GM23338 (cell line): ENCODE measurements at regions not wholly inside any gene's neighbourhood (a gene's known extent, or its start where the extent isn't known, plus 50 kb on each side); places are given as distances from the start of the nearest gene placed in this dataset.

ENCODE experiments used
- ATAC-seq: fragments of 200-7000 bp; cut with Tn5 transposase; 3 replicates; pipeline ENCODE4 v1.9.1; 2020
- DNase-seq: peaks from one replicate; pipeline ENCODE4 v3.0.0-alpha.2; 2015; ENCODE audit warnings: low spot score
- H2AFZ ChIP-seq: fragments of 200-600 bp; sonication (generic); 2 replicates; pipeline ENCODE4 v1.8.0; 2016; ENCODE audit warnings: antibody characterized with exemption, mild to moderate bottlenecking, moderate library complexity
- H3F3A ChIP-seq: fragments of 200-600 bp; sonication (generic); replicated peaks from 2 replicates; pipeline ENCODE4 v1.8.0; 2017; ENCODE audit warnings: antibody characterized with exemption, mixed run types, low read depth
- H3K27ac ChIP-seq: fragments of 200-600 bp; sonication (generic); 2 replicates; pipeline ENCODE4 v1.6.1; 2016; ENCODE audit warnings: low read depth
- H3K27me3 ChIP-seq: fragments of 200-600 bp; sonication (generic); 2 replicates; pipeline ENCODE4 v1.8.0; 2016; ENCODE audit warnings: mild to moderate bottlenecking, mixed run types, moderate library complexity; ENCODE audit not compliant: insufficient read depth
- H3K36me3 ChIP-seq: fragments of 200-600 bp; sonication (generic); 2 replicates; pipeline ENCODE4 v1.8.0; 2016; ENCODE audit warnings: mild to moderate bottlenecking; ENCODE audit not compliant: insufficient read depth
- H3K4me1 ChIP-seq: fragments of 200-600 bp; sonication (generic); 2 replicates; pipeline ENCODE4 v1.8.0; 2016; ENCODE audit warnings: mild to moderate bottlenecking, moderate library complexity; ENCODE audit not compliant: insufficient read depth
- H3K4me2 ChIP-seq: fragments of 200-600 bp; sonication (generic); 2 replicates; pipeline ENCODE4 v1.7.1; 2017; ENCODE audit warnings: mixed run types
- H3K4me3 ChIP-seq: fragments of 200-600 bp; sonication (generic); 2 replicates; pipeline ENCODE4 v1.6.1; 2016; ENCODE audit warnings: mixed run types
- H3K79me2 ChIP-seq: fragments of 200-600 bp; sonication (generic); replicated peaks from 2 replicates; pipeline ENCODE4 v1.8.0; 2017; ENCODE audit warnings: mild to moderate bottlenecking; ENCODE audit not compliant: insufficient read depth
- H3K9me2 ChIP-seq: fragments of 200-600 bp; sonication (generic); 2 replicates; pipeline ENCODE4 v1.8.0; 2017; ENCODE audit not compliant: insufficient read depth
- H4K20me1 ChIP-seq: fragments of 200-600 bp; sonication (generic); replicated peaks from 2 replicates; pipeline ENCODE4 v1.8.0; 2017; ENCODE audit warnings: mild to moderate bottlenecking; ENCODE audit not compliant: insufficient read depth
- H3K27ac Mint-ChIP-seq: 2 replicates; pipeline ENCODE4 v1.8.0; 2020; ENCODE audit warnings: inconsistent platforms, mild to moderate bottlenecking, moderate library complexity, mixed read lengths
- H3K27me3 Mint-ChIP-seq: 3 replicates; pipeline ENCODE4 v1.8.0; 2022; ENCODE audit warnings: low read depth, mild to moderate bottlenecking, moderate library complexity, mixed read lengths, inconsistent platforms; ENCODE audit not compliant: insufficient read depth, poor library complexity
- H3K36me3 Mint-ChIP-seq: 3 replicates; pipeline ENCODE4 v1.8.0; 2021; ENCODE audit warnings: low read depth, mild to moderate bottlenecking, inconsistent platforms, moderate library complexity, mixed read lengths
- H3K4me1 Mint-ChIP-seq: 3 replicates; pipeline ENCODE4 v1.8.0; 2020; ENCODE audit warnings: mild to moderate bottlenecking, inconsistent platforms, mixed read lengths
- H3K4me3 Mint-ChIP-seq: 3 replicates; pipeline ENCODE4 v1.8.0; 2021; ENCODE audit warnings: moderate library complexity, mild to moderate bottlenecking, inconsistent platforms, mixed read lengths
- H3K9me3 Mint-ChIP-seq: 3 replicates; pipeline ENCODE4 v1.8.0; 2020; ENCODE audit warnings: moderate library complexity, mild to moderate bottlenecking, inconsistent platforms, mixed read lengths
- CREB1 ChIP-seq: fragments of 250-450 bp; sonication (Bioruptor Pico); IDR thresholded peaks from 2 replicates; pipeline ENCODE4 v1.5.0; 2020; ENCODE audit warnings: low read depth, mild to moderate bottlenecking, moderate library complexity
- CTCF ChIP-seq, 2 experiments: fragments of 200-600 bp in 1 of 2; sonication (generic) in 1 of 2; conservative IDR thresholded peaks; 2 replicates each; pipeline versions ENCODE4 v1.5.1 to v1.6.1; 2016 to 2017; ENCODE audit warnings: antibody characterized with exemption in 2 of 2, low read depth in 2 of 2, mild to moderate bottlenecking in 2 of 2, moderate library complexity in 1 of 2
- EZH2 ChIP-seq: fragments of 200-600 bp; sonication (generic); IDR thresholded peaks from one replicate; pipeline ENCODE4 v1.8.0; 2017; ENCODE audit warnings: antibody characterized with exemption, mild to moderate bottlenecking, low read depth; ENCODE audit not compliant: unreplicated experiment
- EZH2phosphoT487 ChIP-seq: fragments of 200-600 bp; sonication (generic); IDR thresholded peaks from one replicate; pipeline ENCODE4 v1.8.1; 2018; ENCODE audit warnings: antibody characterized with exemption; ENCODE audit not compliant: unreplicated experiment
- JUNB ChIP-seq: IDR thresholded peaks from one replicate; pipeline ENCODE4 v1.6.1; 2016; ENCODE audit warnings: antibody characterized with exemption; ENCODE audit not compliant: unreplicated experiment
- NANOG ChIP-seq: IDR thresholded peaks from 2 replicates; pipeline ENCODE4 v1.6.1; 2016; ENCODE audit warnings: antibody characterized with exemption, borderline replicate concordance
- POLR2AphosphoS5 ChIP-seq: IDR thresholded peaks from 2 replicates; pipeline ENCODE4 v1.6.1; 2016; ENCODE audit warnings: antibody characterized with exemption, low read depth
- REST ChIP-seq: IDR thresholded peaks from one replicate; pipeline ENCODE4 v1.6.1; 2018; ENCODE audit warnings: antibody characterized with exemption; ENCODE audit not compliant: unreplicated experiment
- ZNF114 ChIP-seq: fragments of 250-450 bp; sonication (Bioruptor Pico); IDR thresholded peaks from 2 replicates; pipeline ENCODE4 v1.5.0; 2020; ENCODE audit warnings: mild to moderate bottlenecking, moderate library complexity
- ZNF331 ChIP-seq: fragments of 250-450 bp; sonication (Bioruptor Pico); IDR thresholded peaks from 2 replicates; pipeline ENCODE4 v1.5.0; 2020; ENCODE audit warnings: low read depth, mild to moderate bottlenecking, moderate library complexity

- TF ChIP-seq CTCF (conservative IDR thresholded peaks at IDR 0.05; ENCODE audit: low read depth in 2 of 2) (no peak), JUNB (no peak), ZNF331 (CRISPR knock-in tag) (no peak)
Observed at GRCh38 chr2:167794554-167795255, 452.7 kb downstream of the STK39 start (continued).

- peak overlapping the region; percentile 34; the same call in 1 of the 2 replicates for H3K27ac Mint-ChIP-seq
- TF ChIP-seq EZH2phosphoT487 (no peak), JUNB (no peak), POLR2AphosphoS5 (no peak), ZNF331 (CRISPR knock-in tag) (no peak), NANOG (no peak), CTCF (conservative IDR thresholded peaks at IDR 0.05; ENCODE audit: low read depth in 2 of 2) (no peak), EZH2 (no peak), ZNF114 (no peak), REST (no peak), CREB1 (no peak)
Observed at GRCh38 chr2:167793725-167794124, 453.7 kb downstream of the STK39 start.

More at GRCh38 chr2:167793725-167794124, 453.7 kb downstream of the STK39 start:
- H3K27me3 Mint-ChIP-seq = peaks cover 2% of the 10 kb centered on the region
- H3F3A ChIP-seq = no peaks in the 10 kb centered on the region
- no peaks in the 10 kb centered on the region for H4K20me1 ChIP-seq
- H3K4me3 Mint-ChIP-seq = no peak overlapping the region
- peaks cover 26% of the 10 kb centered on the region for H3K4me1 ChIP-seq
- H3K4me1 Mint-ChIP-seq = peaks cover 29% of the 10 kb centered on the region
- H3K27ac ChIP-seq = no peak overlapping the region
- ATAC-seq (peak; percentile 39; the same call in 2 of the 3 replicates), DNase-seq (no peak)
- H3K9me2 ChIP-seq = no peaks in the 10 kb centered on the region
- H3K4me2 ChIP-seq = no peak overlapping the region
- H3K4me3 ChIP-seq = no peak overlapping the region
- no peaks in the 10 kb centered on the region for H3K27me3 ChIP-seq
- no peaks in the 10 kb centered on the region for H3K36me3 ChIP-seq
- H3K9me3 Mint-ChIP-seq = peaks cover 13% of the 10 kb centered on the region; the same call in 2 of the 3 replicates
- no peak overlapping the region for H2AFZ ChIP-seq
- H3K36me3 Mint-ChIP-seq = peaks cover 11% of the 10 kb centered on the region
- no peaks in the 10 kb centered on the region for H3K79me2 ChIP-seq
